ENCODE measurements at regions not wholly inside any gene's neighbourhood (a gene's known extent, or its start where the extent isn't known, plus 50 kb on each side); places are given as distances from the start of the nearest gene placed in this dataset.

GRCh38 chr4:74878323-74878722 is 54.6 kb upstream of the PARM1 start:
- in situ Hi-C loops (cut with HindIII; ENCODE audit: low sequenced_read_pairs), result no loop called here
- DNase-seq (ENCODE audit: low spot score), result no peak

DNA sequence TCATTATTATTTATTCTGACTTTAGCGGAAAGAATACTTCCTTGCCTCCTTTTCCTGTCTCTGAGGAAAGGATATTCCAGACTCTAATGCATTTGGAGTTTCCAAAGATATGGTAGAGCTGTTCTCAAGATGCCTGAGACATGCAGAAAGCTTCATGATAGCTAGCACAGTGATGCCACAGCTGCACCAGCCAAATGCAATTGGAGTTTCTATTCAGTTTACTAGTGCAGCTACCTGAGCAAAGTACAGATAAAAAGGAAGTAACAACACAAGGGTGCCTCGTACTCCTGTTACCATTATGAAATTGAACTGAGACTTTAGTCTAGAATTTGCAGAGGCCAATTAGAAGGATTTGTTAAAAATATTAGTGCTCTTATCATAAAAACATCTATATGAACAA is 57.5 kb upstream of the PARM1 start:
- no peak for DNase-seq (ENCODE audit: low spot score)
- in situ Hi-C loops (cut with HindIII; ENCODE audit: low sequenced_read_pairs), result no loop called here

- DNase-seq (ENCODE audit: low spot score), result peak; percentile 72
- in situ Hi-C loops (cut with HindIII; ENCODE audit: low sequenced_read_pairs), result no loop called here
Observed at GRCh38 chr4:74874753-74875367, 58.1 kb upstream of the PARM1 start.

- no peak for DNase-seq (ENCODE audit: low spot score)
- in situ Hi-C loops (cut with HindIII; ENCODE audit: low sequenced_read_pairs), result no loop called here
Observed at GRCh38 chr4:74873545-74874301, 59.2 kb upstream of the PARM1 start.

DNA sequence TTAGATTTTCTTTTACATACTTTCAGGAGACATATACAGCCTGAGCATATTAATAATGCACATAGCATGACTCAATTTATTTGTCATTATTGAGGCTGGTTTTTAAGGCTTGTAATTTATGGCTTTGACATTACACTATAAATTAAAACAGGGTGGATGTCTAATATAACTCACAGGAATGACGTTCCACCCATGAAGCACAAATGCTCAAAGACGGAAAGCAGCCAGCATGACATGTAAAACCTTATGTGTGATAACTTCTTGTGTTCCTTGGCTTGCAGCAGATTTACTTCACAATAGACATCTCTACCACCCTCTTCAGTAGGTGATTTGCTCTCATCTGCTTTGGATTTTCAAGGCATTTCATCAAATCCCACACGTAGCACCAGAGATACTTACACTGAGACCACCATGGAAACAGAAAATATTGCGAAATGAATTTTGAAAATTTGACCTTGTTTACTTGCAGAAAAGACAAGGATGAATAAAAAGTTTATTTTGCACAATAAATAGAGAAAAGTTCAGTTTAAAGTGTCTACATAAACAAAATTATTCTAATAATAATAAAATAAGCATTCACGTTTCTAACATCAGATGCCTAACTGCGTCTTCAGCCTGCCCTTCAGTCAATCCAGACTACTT is 64.7 kb upstream of the BTC start:
- DNase-seq (ENCODE audit: low spot score), result no peak
- in situ Hi-C loops (cut with HindIII; ENCODE audit: low sequenced_read_pairs), result no loop called here

DNA sequence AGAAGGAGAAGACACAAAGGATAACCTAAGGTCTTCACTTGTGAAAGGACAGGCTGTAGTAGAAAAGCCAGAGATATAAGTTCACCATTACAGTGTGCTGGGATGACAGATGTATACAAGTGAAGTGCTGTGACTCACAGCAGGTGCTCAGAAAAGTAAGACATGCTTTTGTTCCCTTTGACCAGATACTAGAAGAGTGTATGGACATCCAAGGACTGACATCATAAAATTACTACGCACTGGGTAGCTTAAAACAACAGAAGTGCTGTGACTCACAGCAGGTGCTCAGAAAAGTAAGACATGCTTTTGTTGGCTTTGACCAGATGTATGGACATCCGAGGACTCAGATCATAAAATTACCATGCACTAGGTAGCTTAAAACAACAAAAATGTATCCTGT is 61.6 kb upstream of the BTC start:
- in situ Hi-C loops (cut with HindIII; ENCODE audit: low sequenced_read_pairs), result no loop called here
- DNase-seq (ENCODE audit: low spot score), result no peak

- DNase-seq (ENCODE audit: low spot score), result no peak
- in situ Hi-C loops (cut with HindIII; ENCODE audit: low sequenced_read_pairs), result no loop called here
Observed at GRCh38 chr4:74848774-74849173, 54.5 kb upstream of the BTC start.

DNA sequence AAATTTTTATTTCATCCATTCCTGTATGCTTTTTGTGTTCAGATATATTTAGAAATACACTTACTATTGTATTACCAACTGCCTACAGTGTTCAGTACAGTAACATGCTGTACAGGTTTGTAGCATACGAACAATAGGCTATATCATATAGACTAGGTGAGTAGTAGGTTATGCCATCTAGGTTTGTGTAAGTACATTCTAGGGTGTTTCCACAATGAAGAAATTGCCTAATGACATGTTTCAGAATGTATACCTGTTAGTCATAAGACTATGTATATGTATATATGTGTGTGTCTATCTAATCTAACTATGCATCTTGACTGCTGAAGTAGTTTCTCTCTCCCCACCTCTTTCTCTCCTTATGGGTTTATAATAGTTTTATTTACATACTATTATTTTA is 51.5 kb upstream of the BTC start:
- DNase-seq (ENCODE audit: low spot score), result no peak
- in situ Hi-C loops (cut with HindIII; ENCODE audit: low sequenced_read_pairs), result no loop called here
